Left lung (tissue), 4 donors: ENCODE measurements at regions not wholly inside any gene's neighbourhood (a gene's known extent, or its start where the extent isn't known, plus 50 kb on each side); places are given as distances from the start of the nearest gene placed in this dataset.

Experiments used
- ATAC-seq: fragments of 200-7000 bp; cut with Tn5 transposase; one replicate; pipeline ENCODE4 v1.9.1; 2020; ENCODE audit warnings: moderate library complexity
- DNase-seq, 4 donors: peaks; one replicate each; pipeline ENCODE4 v3.0.0-alpha.2; 2013 to 2020
- H3K27ac ChIP-seq, 2 donors: fragments of 200-600 bp; sonication (generic) in 1 of 2; one replicate each; pipeline versions ENCODE4 v1.5.0 to v1.8.0; 2020 to 2021
- H3K27me3 ChIP-seq, 2 donors: fragments of 200-600 bp; sonication (generic) in 1 of 2; one replicate each; pipeline versions ENCODE4 v1.5.0 to v1.8.0; 2020 to 2021
- H3K36me3 ChIP-seq, 2 donors: fragments of 200-600 bp; sonication (generic) in 1 of 2; one replicate each; pipeline versions ENCODE4 v1.5.0 to v1.8.0; 2020 to 2021
- H3K4me1 ChIP-seq, 2 donors: fragments of 200-600 bp; one replicate each; pipeline ENCODE4 v1.8.0; 2021
- H3K4me3 ChIP-seq, 2 donors: fragments of 200-600 bp; sonication (generic) in 1 of 2; one replicate each; pipeline versions ENCODE4 v1.5.0 to v1.8.0; 2020 to 2021; ENCODE audit warnings: mild to moderate bottlenecking in 1 of 2
- H3K9me3 ChIP-seq, 2 donors: fragments of 200-600 bp; sonication (generic) in 1 of 2; one replicate each; pipeline versions ENCODE4 v1.5.0 to v1.8.0; 2020 to 2021
- intact Hi-C, 2 donors: fragments of 100-400 bp; cut with DNase I; formaldehyde crosslinking; loops; one replicate each; pipeline versions ENCODE4 v1.11.2 to v1.14.2; 2022
- TF ChIP-seq, protein P1 (sequence below), 2 donors: fragments of 200-600 bp; sonication (generic) in 1 of 2; IDR thresholded peaks; one replicate each; pipeline versions ENCODE4 v1.5.0 to v1.8.0; 2021; ENCODE audit warnings: antibody characterized with exemption in 2 of 2
- donor health status: DM: no; HTN: yes; CAD: no.
- donor health status: DM: no; HTN: no; CAD: no.

DNA sequence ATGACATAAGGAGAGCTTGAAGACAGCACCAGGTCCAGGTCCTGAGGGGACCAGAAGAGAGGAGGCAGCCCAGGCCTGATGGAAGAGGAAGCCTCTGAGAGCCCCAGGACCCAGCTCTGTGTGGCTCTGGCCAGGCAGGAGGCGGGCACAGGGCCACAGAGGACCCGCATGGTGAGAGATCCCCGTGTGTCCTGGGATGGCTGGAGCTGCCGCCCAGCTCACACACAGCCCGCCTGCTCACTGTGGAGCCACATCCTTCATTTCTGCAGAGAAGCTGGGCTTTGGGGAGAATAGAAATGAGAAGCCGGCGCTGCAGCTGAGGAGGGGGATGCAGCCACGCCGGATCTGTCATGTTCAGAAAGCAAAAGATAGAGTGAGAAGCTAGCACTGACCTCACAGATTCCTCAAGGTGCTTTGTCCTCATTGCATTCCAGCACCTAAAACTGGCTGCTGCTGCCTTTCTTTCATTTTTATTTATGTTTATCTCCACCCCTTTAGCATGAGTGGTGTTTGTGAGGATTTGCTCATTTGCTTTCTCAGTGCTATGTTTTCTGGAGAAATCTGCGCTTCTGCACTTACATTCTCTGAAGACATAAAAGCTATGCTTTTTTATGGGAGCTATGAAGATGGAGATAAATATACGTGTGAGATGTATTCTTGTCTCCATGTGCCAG, 307.6 kb upstream of the MYT1L start:
- Histone ChIP-seq H3K27ac (no peak overlapping the region), H3K27me3 (peaks cover 0 to 15% of the 10 kb centered on the region in 2 donors), H3K9me3 (no peaks in the 10 kb centered on the region), H3K4me3 (no peak overlapping the region), H3K4me1 (no peaks in the 10 kb centered on the region), H3K36me3 (no peaks in the 10 kb centered on the region)
- intact Hi-C loops = no loop called here
- TF ChIP-seq, protein P1, sequence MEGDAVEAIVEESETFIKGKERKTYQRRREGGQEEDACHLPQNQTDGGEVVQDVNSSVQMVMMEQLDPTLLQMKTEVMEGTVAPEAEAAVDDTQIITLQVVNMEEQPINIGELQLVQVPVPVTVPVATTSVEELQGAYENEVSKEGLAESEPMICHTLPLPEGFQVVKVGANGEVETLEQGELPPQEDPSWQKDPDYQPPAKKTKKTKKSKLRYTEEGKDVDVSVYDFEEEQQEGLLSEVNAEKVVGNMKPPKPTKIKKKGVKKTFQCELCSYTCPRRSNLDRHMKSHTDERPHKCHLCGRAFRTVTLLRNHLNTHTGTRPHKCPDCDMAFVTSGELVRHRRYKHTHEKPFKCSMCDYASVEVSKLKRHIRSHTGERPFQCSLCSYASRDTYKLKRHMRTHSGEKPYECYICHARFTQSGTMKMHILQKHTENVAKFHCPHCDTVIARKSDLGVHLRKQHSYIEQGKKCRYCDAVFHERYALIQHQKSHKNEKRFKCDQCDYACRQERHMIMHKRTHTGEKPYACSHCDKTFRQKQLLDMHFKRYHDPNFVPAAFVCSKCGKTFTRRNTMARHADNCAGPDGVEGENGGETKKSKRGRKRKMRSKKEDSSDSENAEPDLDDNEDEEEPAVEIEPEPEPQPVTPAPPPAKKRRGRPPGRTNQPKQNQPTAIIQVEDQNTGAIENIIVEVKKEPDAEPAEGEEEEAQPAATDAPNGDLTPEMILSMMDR (IDR thresholded peaks at IDR 0.05) = no peak
- ATAC-seq (no peak), DNase-seq (no peak)

DNA sequence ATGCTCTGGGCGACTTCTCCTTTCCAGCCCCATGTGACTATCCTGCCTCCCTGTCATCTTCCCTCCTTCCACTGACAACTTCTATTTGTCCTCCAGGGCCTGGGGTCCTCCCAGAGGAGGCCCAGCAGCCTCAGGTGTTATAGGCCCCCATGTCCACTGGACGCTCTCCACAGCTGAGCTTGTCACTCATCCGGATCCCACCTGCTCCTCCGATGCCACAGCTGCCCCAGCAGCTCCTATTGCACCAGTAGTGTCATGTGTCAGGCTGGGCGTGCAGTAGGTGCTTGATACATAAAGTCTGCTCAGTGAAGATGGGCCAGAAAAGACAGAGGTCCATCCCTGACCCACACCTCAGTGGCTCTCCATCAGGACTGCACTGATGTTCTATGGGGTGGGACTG, 305.7 kb upstream of the MYT1L start:
- TF ChIP-seq, protein P1 (IDR thresholded peaks at IDR 0.05) = no peak
- H3K27ac ChIP-seq = no peak overlapping the region
- DNase-seq (no peak), ATAC-seq (no peak)
- no peaks in the 10 kb centered on the region for H3K36me3 ChIP-seq
- intact Hi-C loops = no loop called here
- no peak overlapping the region for H3K4me3 ChIP-seq
- H3K27me3 ChIP-seq = peaks cover 0 to 11% of the 10 kb centered on the region in 2 donors
- no peaks in the 10 kb centered on the region for H3K4me1 ChIP-seq
- H3K9me3 ChIP-seq = no peaks in the 10 kb centered on the region

DNA sequence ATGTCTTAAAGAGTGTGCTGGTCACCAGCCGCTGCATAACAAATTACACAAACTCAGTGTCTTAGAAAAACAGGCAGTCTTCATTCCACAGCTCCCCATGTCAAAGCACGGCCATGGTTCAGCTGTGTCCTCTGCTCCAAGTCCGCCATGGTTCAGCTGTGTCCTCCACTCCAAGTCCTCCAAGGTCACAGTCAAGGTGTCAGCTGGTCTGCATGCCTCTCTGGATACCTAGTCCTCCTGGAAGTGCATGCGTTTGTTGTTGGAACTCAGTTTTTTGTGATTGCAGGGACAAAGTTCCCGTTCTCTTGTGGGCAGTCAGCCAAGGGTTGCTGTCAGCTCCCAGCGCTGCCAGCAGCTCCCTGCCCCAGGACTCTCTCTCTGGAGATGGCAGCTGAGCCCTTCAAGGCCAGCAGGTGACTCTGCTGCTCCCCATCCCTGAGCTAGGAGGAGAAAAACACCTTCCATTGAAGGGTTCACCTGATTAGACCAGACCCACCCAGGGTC, 304.0 kb upstream of the MYT1L start:
- intact Hi-C loops = no loop called here
- ATAC-seq (no peak), DNase-seq (no peak)
- Histone ChIP-seq H3K36me3 (no peaks in the 10 kb centered on the region), H3K4me1 (no peaks in the 10 kb centered on the region), H3K9me3 (no peaks in the 10 kb centered on the region), H3K4me3 (no peak overlapping the region), H3K27ac (no peak overlapping the region), H3K27me3 (peaks cover 0 to 5% of the 10 kb centered on the region in 2 donors)
- TF ChIP-seq, protein P1 (IDR thresholded peaks at IDR 0.05) = no peak

DNA sequence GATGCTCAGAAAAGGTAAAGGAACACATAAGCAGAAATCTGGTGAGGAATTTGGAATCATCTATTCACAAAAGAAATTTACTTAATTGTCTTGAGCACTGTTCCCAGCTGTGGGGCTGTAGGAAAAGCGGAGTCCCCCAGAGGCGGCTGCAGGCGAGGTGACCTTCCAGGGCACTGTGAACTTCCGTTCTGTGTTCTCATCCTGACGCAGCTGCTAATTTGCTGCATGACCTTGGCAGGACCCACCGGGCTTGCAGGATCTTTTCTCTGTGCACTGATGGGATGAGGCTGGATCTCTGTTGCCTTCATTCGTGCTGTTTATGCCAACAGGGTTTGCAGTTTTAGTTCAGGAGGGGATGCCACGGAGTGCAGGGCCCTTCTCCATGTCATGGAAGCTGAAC, 301.9 kb upstream of the MYT1L start:
- TF ChIP-seq, protein P1 (IDR thresholded peaks at IDR 0.05) = no peak
- intact Hi-C loops = no loop called here
- H3K4me3 ChIP-seq = no peak overlapping the region
- DNase-seq (no peak), ATAC-seq (no peak)
- no peaks in the 10 kb centered on the region for H3K4me1 ChIP-seq
- no peaks in the 10 kb centered on the region for H3K9me3 ChIP-seq
- H3K27me3 ChIP-seq = no peaks in the 10 kb centered on the region
- H3K36me3 ChIP-seq = no peaks in the 10 kb centered on the region
- no peak overlapping the region for H3K27ac ChIP-seq

DNA sequence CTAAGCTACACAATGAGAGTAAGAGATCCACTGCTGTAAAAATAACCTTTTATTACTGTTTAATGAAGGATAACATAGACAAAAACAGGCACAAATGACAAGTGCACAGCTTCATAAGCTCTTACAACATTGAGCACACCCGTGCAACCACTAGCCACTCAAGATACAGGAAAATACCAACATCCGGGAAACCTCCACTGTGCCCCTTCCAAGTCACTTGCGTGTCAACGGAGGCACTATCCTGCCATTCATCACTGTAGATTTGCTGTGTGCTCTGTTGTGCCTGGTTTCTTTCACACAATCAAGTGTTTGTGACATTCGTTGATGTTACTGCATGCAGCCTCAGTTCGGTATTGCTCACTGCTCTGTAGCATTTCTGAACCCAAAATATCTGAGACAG, 292.9 kb upstream of the MYT1L start:
- no peaks in the 10 kb centered on the region for H3K36me3 ChIP-seq
- H3K4me3 ChIP-seq = no peak overlapping the region
- TF ChIP-seq, protein P1 (IDR thresholded peaks at IDR 0.05) = no peak
- ATAC-seq (no peak), DNase-seq (no peak)
- no peak overlapping the region for H3K27ac ChIP-seq
- H3K9me3 ChIP-seq = no peaks in the 10 kb centered on the region
- H3K27me3 ChIP-seq = no peaks in the 10 kb centered on the region
- no peaks in the 10 kb centered on the region for H3K4me1 ChIP-seq
- intact Hi-C loops = no loop called here
